ENCODE measurements at regions not wholly inside any gene's neighbourhood (a gene's known extent, or its start where the extent isn't known, plus 50 kb on each side); places are given as distances from the start of the nearest gene placed in this dataset.
"Not testable (repeated sequence)": the region's sequence is repeated elsewhere in the genome, so short reads cannot be mapped to it uniquely, and the experiment has no call there.

GRCh38 chr11:112519751-112520150 is 259.1 kb upstream of the PLET1 start:
- DNase-seq: no peak

- no peak for DNase-seq
Observed at GRCh38 chr11:112520354-112520753, 259.7 kb upstream of the PLET1 start.

GRCh38 chr11:112522536-112522935 is 261.9 kb upstream of the PLET1 start:
- no peak for DNase-seq

- no peak for DNase-seq
Observed at GRCh38 chr11:112523031-112523430, 262.4 kb upstream of the PLET1 start.

- no peak for DNase-seq
Observed at GRCh38 chr11:112523477-112523876, 262.8 kb upstream of the PLET1 start.

GRCh38 chr11:112523951-112524350 is 263.3 kb upstream of the PLET1 start:
- no peak for DNase-seq

- no peak for DNase-seq
Observed at GRCh38 chr11:112524798-112525197, 264.1 kb upstream of the PLET1 start.

- DNase-seq: peak; percentile 2
Observed at GRCh38 chr11:112525270-112525669, 264.6 kb upstream of the PLET1 start.

- no peak for DNase-seq
Observed at GRCh38 chr11:112525844-112526590, 265.4 kb upstream of the PLET1 start.

GRCh38 chr11:112526699-112527416 is 266.2 kb upstream of the PLET1 start:
- DNase-seq: peak; percentile 16

- DNase-seq: no peak
Observed at GRCh38 chr11:112529071-112529470, 268.4 kb upstream of the PLET1 start.

- DNase-seq: no peak
Observed at GRCh38 chr11:112532506-112532905, 271.8 kb upstream of the PLET1 start.

GRCh38 chr11:112533682-112534081 is 273.0 kb upstream of the PLET1 start:
- DNase-seq: no peak

GRCh38 chr11:112534208-112534607 is 273.5 kb upstream of the PLET1 start:
- DNase-seq: no peak

GRCh38 chr11:112537026-112537425 is 276.4 kb upstream of the PLET1 start:
- no peak for DNase-seq

GRCh38 chr11:112537846-112538330 is 277.2 kb upstream of the PLET1 start:
- DNase-seq: peak; percentile 7

- no peak for DNase-seq
Observed at GRCh38 chr11:112538534-112539280, 278.0 kb upstream of the PLET1 start.

GRCh38 chr11:112539281-112539555 is 278.6 kb upstream of the PLET1 start:
- DNase-seq: not testable (repeated sequence)

GRCh38 chr11:112539741-112540140 is 279.1 kb upstream of the PLET1 start:
- no peak for DNase-seq

- no peak for DNase-seq
Observed at GRCh38 chr11:112540261-112540660, 279.6 kb upstream of the PLET1 start.

- no peak for DNase-seq
Observed at GRCh38 chr11:112541140-112542046, 280.7 kb upstream of the PLET1 start.

GRCh38 chr11:112542479-112542878 is 281.8 kb upstream of the PLET1 start:
- DNase-seq: no peak

GRCh38 chr11:112543390-112543789 is 282.7 kb upstream of the PLET1 start:
- DNase-seq: no peak
